Central memory CD4-positive, alpha-beta T cell (primary cell): ENCODE measurements at regions not wholly inside any gene's neighbourhood (a gene's known extent, or its start where the extent isn't known, plus 50 kb on each side); places are given as distances from the start of the nearest gene placed in this dataset.

Experiments
- DNase-seq: peaks from one replicate; pipeline ENCODE4 v3.0.0; 2022

GRCh38 chrX:120692319-120692718 is 62.5 kb upstream of the C1GALT1C1 start:
- DNase-seq = no peak

DNA sequence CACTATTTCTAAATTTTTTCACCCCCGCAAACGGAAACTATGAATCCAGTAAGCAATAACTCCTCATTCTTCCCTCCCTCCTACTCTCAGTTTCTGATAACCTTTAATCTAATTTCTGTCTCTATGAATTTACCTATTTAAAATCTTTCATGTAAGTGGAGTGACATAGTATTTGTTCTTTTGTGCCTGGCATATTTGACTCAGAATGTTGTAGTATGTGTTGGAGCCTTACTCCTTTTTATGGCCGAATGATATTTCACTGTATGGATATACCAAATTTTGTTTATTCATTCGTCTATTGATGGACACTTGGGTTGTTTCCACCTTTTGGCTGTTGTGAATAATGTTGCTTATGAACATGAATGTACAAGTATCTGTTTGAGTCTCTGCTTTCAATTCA is 61.1 kb upstream of the C1GALT1C1 start:
- DNase-seq = no peak

DNA sequence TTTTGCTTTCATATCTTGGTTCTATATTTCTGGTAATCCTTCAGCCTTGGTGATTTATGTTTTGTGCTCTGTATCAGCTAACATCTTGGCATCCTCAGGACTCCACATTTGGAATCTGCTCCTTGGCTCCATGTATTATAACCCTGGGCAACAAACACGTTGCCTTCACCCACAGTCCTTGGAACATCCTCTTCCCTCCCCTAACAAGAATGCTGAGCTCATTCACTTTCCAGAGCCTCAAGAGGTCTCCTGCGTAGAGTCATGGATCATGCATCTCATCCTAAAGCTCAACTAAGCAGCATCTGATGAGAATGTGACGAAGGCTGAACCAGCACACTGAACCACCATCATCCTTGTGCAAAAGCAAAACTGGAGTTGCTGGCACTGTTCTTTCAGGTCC is 60.5 kb upstream of the C1GALT1C1 start:
- DNase-seq = no peak

DNA sequence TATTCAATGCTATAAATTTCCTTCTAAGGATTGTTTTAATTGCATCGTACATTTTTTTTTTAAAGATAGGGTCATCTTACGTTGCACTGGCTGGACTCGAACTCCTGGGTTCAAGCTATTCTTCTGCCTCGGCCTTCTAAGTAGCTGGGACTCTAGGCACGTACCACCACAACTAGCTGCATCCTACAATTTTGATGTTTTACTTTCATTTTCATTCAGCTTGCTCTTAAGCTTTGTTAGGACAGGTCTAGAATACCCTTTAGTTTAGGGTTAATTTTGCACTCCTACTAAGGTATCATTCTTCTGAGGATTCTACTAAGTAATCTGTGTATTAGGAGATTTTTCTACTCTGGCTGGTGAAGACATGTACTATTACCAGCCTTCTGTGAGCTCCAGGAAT is 50.2 kb upstream of the C1GALT1C1 start:
- DNase-seq = no peak
